Ovary (tissue), 3 donors: ENCODE measurements at regions not wholly inside any gene's neighbourhood (a gene's known extent, or its start where the extent isn't known, plus 50 kb on each side); places are given as distances from the start of the nearest gene placed in this dataset.

Experiments used
- EP300 ChIP-seq: sonication (generic); formaldehyde crosslinking; IDR thresholded peaks from one replicate; pipeline ENCODE4 v1.6.1; 2017; ENCODE audit warnings: antibody characterized with exemption
- POLR2A ChIP-seq: fragments of 450-650 bp; IDR thresholded peaks from one replicate; pipeline ENCODE4 v1.6.1; 2017; ENCODE audit warnings: antibody characterized with exemption, mild to moderate bottlenecking, moderate library complexity
- TF ChIP-seq, protein P1 (sequence below), 3 donors: fragments of 450-650 bp in 2 of 3; fragments of 200-600 bp in 1 of 3; IDR thresholded peaks; one replicate each; pipeline versions ENCODE4 v1.5.1 to v1.8.0; 2016 to 2022; ENCODE audit warnings: antibody characterized with exemption in 3 of 3, mild to moderate bottlenecking in 1 of 3
- donor health status: DM: no; HTN: no; CAD: no.

DNA sequence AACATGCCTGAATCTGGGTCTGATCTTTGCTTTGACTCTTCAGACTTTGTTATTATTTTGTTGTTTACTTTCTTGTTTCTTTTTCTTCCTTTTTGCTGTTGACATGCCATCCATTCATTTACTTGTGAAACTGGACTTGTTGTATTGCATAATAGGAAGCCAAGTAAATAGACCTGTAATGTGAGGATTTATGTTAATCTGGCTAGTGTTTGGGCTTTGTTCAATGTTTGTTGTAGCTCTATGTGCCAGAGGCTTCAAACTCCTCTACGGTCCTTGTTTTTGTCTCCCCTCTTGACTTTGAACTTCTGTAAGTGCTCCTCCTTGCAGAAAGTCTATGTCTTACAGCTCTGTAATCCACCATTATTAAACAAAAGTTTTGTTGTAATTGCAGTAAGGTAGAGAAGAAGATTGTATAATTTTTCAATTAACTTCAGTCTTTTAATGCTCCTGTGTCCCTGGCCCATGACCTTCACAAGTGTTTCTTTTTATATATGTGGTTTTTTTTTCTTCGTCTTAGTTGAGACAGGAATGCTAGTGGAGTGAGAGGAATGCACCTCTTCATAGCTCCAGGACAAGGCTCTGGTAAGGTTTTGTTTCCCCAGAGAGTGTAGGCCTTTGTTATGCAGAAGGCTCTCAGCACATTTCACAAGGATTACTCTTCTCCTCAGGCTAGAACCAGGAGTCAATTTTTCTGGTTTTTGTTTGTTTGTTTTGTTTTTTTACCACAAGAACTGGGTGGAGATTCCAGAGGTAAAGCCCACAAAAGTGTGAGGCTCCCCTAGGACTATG lies 1061.8 kb upstream of the CITED2 start:
- TF ChIP-seq, protein P1, sequence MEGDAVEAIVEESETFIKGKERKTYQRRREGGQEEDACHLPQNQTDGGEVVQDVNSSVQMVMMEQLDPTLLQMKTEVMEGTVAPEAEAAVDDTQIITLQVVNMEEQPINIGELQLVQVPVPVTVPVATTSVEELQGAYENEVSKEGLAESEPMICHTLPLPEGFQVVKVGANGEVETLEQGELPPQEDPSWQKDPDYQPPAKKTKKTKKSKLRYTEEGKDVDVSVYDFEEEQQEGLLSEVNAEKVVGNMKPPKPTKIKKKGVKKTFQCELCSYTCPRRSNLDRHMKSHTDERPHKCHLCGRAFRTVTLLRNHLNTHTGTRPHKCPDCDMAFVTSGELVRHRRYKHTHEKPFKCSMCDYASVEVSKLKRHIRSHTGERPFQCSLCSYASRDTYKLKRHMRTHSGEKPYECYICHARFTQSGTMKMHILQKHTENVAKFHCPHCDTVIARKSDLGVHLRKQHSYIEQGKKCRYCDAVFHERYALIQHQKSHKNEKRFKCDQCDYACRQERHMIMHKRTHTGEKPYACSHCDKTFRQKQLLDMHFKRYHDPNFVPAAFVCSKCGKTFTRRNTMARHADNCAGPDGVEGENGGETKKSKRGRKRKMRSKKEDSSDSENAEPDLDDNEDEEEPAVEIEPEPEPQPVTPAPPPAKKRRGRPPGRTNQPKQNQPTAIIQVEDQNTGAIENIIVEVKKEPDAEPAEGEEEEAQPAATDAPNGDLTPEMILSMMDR (IDR thresholded peaks at IDR 0.05): no peak
- TF ChIP-seq POLR2A: no peak
- no peak for TF ChIP-seq EP300
